Neural progenitor cell (in vitro differentiated cells): ENCODE measurements at regions not wholly inside any gene's neighbourhood (a gene's known extent, or its start where the extent isn't known, plus 50 kb on each side); places are given as distances from the start of the nearest gene placed in this dataset.

Experiments
- EZH2 ChIP-seq: fragments of 200-600 bp; sonication (generic); IDR thresholded peaks from 2 replicates; pipeline ENCODE4 v1.6.1; 2017; ENCODE audit warnings: antibody characterized with exemption, mild to moderate bottlenecking, moderate library complexity
- TF ChIP-seq, protein P1 (sequence below): fragments of 200-600 bp; sonication (generic); IDR thresholded peaks from 2 replicates; pipeline ENCODE4 v1.5.1; 2017; ENCODE audit warnings: antibody characterized with exemption, mild to moderate bottlenecking

GRCh38 chr18:24793742-24794141, 333.3 kb downstream of the HRH4 start:
- TF ChIP-seq, protein P1, sequence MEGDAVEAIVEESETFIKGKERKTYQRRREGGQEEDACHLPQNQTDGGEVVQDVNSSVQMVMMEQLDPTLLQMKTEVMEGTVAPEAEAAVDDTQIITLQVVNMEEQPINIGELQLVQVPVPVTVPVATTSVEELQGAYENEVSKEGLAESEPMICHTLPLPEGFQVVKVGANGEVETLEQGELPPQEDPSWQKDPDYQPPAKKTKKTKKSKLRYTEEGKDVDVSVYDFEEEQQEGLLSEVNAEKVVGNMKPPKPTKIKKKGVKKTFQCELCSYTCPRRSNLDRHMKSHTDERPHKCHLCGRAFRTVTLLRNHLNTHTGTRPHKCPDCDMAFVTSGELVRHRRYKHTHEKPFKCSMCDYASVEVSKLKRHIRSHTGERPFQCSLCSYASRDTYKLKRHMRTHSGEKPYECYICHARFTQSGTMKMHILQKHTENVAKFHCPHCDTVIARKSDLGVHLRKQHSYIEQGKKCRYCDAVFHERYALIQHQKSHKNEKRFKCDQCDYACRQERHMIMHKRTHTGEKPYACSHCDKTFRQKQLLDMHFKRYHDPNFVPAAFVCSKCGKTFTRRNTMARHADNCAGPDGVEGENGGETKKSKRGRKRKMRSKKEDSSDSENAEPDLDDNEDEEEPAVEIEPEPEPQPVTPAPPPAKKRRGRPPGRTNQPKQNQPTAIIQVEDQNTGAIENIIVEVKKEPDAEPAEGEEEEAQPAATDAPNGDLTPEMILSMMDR = no peak
- TF ChIP-seq EZH2 = no peak
